Activated CD4-positive, alpha-beta T cell treated with anti-CD3 and anti-CD28 coated beads, Interleukin-2, amount 50 U/mL, for 24 hours (primary cell): ENCODE measurements at regions not wholly inside any gene's neighbourhood (a gene's known extent, or its start where the extent isn't known, plus 50 kb on each side); places are given as distances from the start of the nearest gene placed in this dataset.

Source experiments
- DNase-seq, 2 donors: peaks; one replicate each; pipeline ENCODE4 v3.0.0-alpha.2; 2020; ENCODE audit warnings: low read depth in 1 of 2, low spot score in 1 of 2

DNA sequence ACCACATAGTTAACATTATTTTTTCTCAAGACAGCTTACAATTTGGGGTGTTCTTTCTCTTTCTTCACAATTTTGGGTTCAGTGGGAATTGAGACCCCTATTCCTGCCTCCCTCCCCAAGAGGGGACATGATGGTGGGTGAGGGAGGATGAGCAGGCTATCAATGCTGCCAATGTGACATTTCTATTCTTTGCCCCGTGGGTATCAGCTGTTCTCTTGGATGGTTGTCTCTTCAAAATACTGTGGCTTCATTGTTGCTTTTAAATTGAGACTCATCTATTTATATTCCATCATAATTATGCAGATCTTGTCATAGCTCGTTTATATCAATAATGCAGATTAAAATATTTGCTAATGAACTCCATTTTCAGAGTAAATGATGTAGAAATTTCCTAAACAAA is 56.5 kb upstream of the ANO4 start:
- no peak for DNase-seq

DNA sequence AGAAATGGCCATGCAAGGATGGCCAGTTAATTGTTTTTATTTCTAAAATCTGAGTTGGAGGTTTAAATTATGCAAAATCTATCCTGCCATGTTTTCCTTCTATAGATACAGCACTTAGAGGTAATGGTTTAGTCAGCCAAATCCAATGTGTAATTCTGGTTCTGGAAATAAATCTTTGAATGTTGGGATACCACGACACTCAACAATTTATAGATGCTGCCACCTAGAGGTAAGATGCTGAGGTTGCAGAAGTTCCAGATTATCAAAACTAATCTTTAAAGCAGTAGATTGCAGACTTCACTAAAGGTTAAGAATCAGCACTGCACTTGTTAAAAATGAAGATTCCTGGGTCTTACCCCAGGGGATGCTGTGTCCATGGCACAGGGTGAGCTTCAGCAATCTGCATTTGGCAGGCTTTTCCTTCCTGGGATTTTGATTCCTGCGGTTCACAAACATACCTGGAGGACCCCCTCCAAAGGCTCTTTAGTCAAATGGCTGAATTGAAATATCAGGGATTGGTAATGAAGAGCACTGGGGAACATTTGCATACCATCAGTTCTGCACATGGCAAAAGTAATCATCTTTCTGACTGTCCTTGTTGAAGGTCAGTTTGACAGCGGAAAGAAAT is 53.4 kb upstream of the ANO4 start:
- peak in 1 of 2 donors; percentile 3 for DNase-seq

DNA sequence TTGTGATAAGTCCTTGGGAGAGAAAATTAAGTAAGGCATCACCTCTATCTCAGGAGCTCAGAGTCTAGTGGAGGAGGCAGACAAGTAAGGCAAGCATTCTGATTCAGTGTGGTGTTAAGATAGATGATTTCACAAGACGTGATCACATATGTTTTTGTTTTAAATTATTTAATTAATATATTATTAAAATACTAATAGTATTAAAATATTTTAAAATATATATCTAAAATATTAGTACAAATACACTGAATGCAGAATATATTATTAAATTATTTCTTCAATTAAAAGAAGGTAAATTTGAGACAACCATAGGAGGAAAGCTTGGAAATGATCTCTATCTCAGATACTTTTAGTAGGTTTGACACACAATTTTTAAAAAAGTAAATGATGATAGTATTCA is 51.5 kb upstream of the ANO4 start:
- DNase-seq: no peak
